Heart left ventricle (tissue), 16 donors: ENCODE measurements at regions not wholly inside any gene's neighbourhood (a gene's known extent, or its start where the extent isn't known, plus 50 kb on each side); places are given as distances from the start of the nearest gene placed in this dataset.
"Not testable (repeated sequence)": the region's sequence is repeated elsewhere in the genome, so short reads cannot be mapped to it uniquely, and the experiment has no call there.

Experiments
- ATAC-seq, 4 donors: fragments of 200-7000 bp; cut with Tn5 transposase; one replicate each; pipeline ENCODE4 v1.9.1; 2020 to 2022; ENCODE audit warnings: moderate library complexity in 4 of 4, mild to moderate bottlenecking in 3 of 4, moderate number of reproducible peaks in 1 of 4
- DNase-seq, 5 donors: peaks; one replicate each; pipeline ENCODE4 v3.0.0-alpha.2; 2020
- H3K27ac ChIP-seq, 12 donors: fragments of 200-600 bp; sonication (generic) in 4 of 12; one replicate each; pipeline versions ENCODE4 v1.5.0 to v1.8.0; 2016 to 2022; ENCODE audit warnings: mild to moderate bottlenecking in 2 of 12
- H3K27me3 ChIP-seq, 9 donors: fragments of 200-600 bp; sonication (generic) in 2 of 9; one replicate each; pipeline versions ENCODE4 v1.5.1 to v1.8.0; 2016 to 2022; ENCODE audit warnings: mild to moderate bottlenecking in 3 of 9
- H3K36me3 ChIP-seq, 9 donors: fragments of 200-600 bp; sonication (generic) in 2 of 9; one replicate each; pipeline versions ENCODE4 v1.5.0 to v1.8.0; 2018 to 2022; ENCODE audit warnings: mild to moderate bottlenecking in 2 of 9
- H3K4me1 ChIP-seq, 12 donors: fragments of 200-600 bp; sonication (generic) in 4 of 12; one replicate each; pipeline versions ENCODE4 v1.5.0 to v1.8.0; 2016 to 2022; ENCODE audit warnings: mild to moderate bottlenecking in 3 of 12
- H3K4me3 ChIP-seq, 12 donors: fragments of 200-600 bp; sonication (generic) in 4 of 12; one replicate each; pipeline versions ENCODE4 v1.5.0 to v1.8.0; 2017 to 2022; ENCODE audit warnings: mild to moderate bottlenecking in 9 of 12, moderate library complexity in 4 of 12
- H3K9me3 ChIP-seq, 12 donors: fragments of 200-600 bp; sonication (generic) in 4 of 12; one replicate each; pipeline versions ENCODE4 v1.5.0 to v1.8.0; 2016 to 2022; ENCODE audit warnings: mild to moderate bottlenecking in 1 of 12
- CTCF ChIP-seq, 12 donors: fragments of 200-600 bp; sonication (generic) in 4 of 12; IDR thresholded peaks; one replicate each; pipeline versions ENCODE4 v1.5.0 to v1.8.0; 2018 to 2022; ENCODE audit warnings: antibody characterized with exemption in 12 of 12, mild to moderate bottlenecking in 5 of 12
- POLR2A ChIP-seq, 2 donors: fragments of 450-650 bp; IDR thresholded peaks; one replicate each; pipeline ENCODE4 v1.6.1; 2017; ENCODE audit warnings: antibody characterized with exemption in 2 of 2, mild to moderate bottlenecking in 2 of 2, moderate library complexity in 2 of 2
- WGBS, 4 donors: extraction: QIAGEN DNeasy Blood & Tissue Kit in 2 of 4; methylation state at CpG; one replicate each; pipeline versions ENCODE4 v1.1.5 to v1.1.7; 2013 to 2018; 5-methylcytosine and 5-hydroxymethylcytosine counted together
- intact Hi-C, 10 donors: fragments of 100-400 bp; cut with DNase I; formaldehyde crosslinking; loops; one replicate each; pipeline versions ENCODE4 v1.11.1 to v1.14.2; 2022
- donor health status: ischemic (EF 13 %, LVEDD 7.1; RV severe dilation, severe dysfunction).
- donor health status: healthy with polysubstance abuse.
- donor health status: DM: no; HTN: yes; CAD: no.
- donor health status: DM: no; HTN: no; CAD: no.
- donor health status: ischemic (EF 25% LVEDD 6.9; RV normal size, moderate dysfunction).
- donor health status: ischemic (EF 25% LVEDD 5.7; RV mildly dilated, moderate dysfunction).
- donor health status: healthy.
- donor health status: DM: yes; HTN: yes; CAD: no.
- donor health status: ischemic (EF 35%, LVEDD 5.7; RV mildly dilated, moderate dysfunction).
- donor health status: nonischemic (EF 11% LVEDD 7.7; RV severe dilation, severe dysfunction).
- donor health status: DM: yes; HTN: yes; CAD: no.
- donor health status: PGD.
- donor health status: ischemic (EF 29% LVEDD 5.4; RV normal size, mild dysfunction).
- donor health status: nonischemic (EF 23%, LVEDD 6.1; RV moderate dilation, normal function).

DNA sequence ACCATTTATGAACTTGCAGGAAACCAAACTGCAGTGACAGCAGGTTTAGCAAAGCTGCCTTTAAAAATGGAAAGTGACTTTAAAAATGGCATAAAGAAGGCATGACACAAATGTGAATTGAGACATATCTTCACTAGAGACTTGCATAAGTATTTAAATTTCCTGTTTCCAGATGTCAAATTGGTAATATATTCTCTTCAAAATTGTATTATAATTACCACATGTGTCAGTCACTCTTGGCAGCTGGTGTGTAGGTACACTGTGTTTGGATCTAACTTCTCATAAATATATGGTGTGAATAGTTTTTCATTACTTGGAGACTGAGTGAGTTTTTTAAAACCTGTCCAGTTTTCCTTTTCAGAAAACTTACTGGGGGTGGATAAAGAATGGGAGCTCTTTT, 636.2 kb upstream of the SGO1 start:
- Histone ChIP-seq H3K4me1 (no peaks in the 10 kb centered on the region), H3K36me3 (no peaks in the 10 kb centered on the region), H3K27me3 (no peaks in the 10 kb centered on the region), H3K4me3 (no peak overlapping the region), H3K9me3 (peaks cover 0 to 22% (median 0%) of the 10 kb centered on the region in 12 donors), H3K27ac (no peak overlapping the region)
- DNase-seq: no peak
- intact Hi-C loops: no loop called here
- TF ChIP-seq CTCF (IDR thresholded peaks at IDR 0.05): no peak
- no peak for TF ChIP-seq POLR2A (IDR thresholded peaks at IDR 0.05)
- ATAC-seq: no peak

GRCh38 chr3:20820872-20821271, 634.9 kb upstream of the SGO1 start:
- DNase-seq, H3K27ac ChIP-seq, ATAC-seq, intact Hi-C loops, H3K36me3 ChIP-seq, H3K27me3 ChIP-seq, H3K4me3 ChIP-seq, H3K4me1 ChIP-seq: not testable (repeated sequence)
- H3K9me3 ChIP-seq: peaks cover 0 to 22% (median 0%) of the 10 kb centered on the region in 12 donors
- 87 to 93% (median 92%) methylated on average over 7 to 9 of the region's 9 CpGs for WGBS, 4 donors

DNA sequence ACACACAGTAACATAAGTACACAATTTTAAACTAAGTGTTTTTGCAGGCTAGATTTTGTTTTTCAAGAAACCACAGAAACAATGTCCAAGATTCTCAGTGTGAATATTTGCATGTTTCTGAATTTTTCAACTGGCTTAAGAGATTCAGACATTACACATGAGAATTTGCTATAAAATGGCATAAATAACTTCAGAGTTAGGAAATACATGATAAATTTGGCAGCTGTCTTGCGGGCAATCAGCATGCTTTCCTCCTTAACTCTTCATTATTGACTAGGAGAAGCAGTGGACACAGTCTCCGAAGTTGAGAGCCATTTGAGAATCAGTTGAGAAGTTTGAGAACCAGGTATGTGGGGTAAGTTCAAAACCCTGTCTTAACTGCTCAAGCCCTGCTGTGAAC, 625.6 kb upstream of the SGO1 start:
- intact Hi-C loops: no loop called here
- no peak for ATAC-seq
- H3K36me3 ChIP-seq: no peaks in the 10 kb centered on the region
- no peak for DNase-seq
- TF ChIP-seq CTCF (IDR thresholded peaks at IDR 0.05): no peak
- no peak for TF ChIP-seq POLR2A (IDR thresholded peaks at IDR 0.05)
- 73 to 76% (median 74%) methylated on average over 2 of the region's 2 CpGs for WGBS, 4 donors
- H3K4me1 ChIP-seq: no peaks in the 10 kb centered on the region
- no peaks in the 10 kb centered on the region for H3K27me3 ChIP-seq
- no peak overlapping the region for H3K27ac ChIP-seq
- no peak overlapping the region for H3K4me3 ChIP-seq
- H3K9me3 ChIP-seq: peaks cover 0 to 10% (median 0%) of the 10 kb centered on the region in 12 donors

- Histone ChIP-seq H3K27ac (no peak overlapping the region), H3K27me3 (no peaks in the 10 kb centered on the region), H3K36me3 (no peaks in the 10 kb centered on the region), H3K9me3 (peaks cover 0 to 10% (median 0%) of the 10 kb centered on the region in 12 donors), H3K4me1 (no peaks in the 10 kb centered on the region), H3K4me3 (no peak overlapping the region)
- 68 to 86% (median 82%) methylated on average over 2 of the region's 2 CpGs for WGBS, 4 donors
- TF ChIP-seq POLR2A (IDR thresholded peaks at IDR 0.05): no peak
- no peak for TF ChIP-seq CTCF (IDR thresholded peaks at IDR 0.05)
- intact Hi-C loops: no loop called here
- ATAC-seq (no peak), DNase-seq (no peak)
Measured at GRCh38 chr3:20811006-20811405, 625.0 kb upstream of the SGO1 start.

DNA sequence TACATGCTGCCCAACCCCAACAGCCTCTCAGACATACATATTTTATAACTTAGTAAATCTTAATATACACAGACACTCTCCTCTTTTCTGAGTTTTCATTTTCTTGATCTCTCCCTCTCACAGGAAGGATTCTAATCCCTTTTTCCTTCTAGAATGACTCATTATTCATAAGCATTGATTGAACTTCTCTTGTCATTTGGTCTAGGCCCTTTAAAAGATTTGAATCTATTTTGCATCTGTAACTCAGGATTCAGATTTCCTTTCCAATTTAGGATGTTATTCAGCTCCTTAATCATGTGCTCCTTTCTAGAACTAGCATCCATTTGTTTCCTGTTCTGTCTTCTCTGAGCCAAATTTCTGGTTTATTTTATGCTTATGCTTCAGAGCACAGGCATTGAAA, 624.5 kb upstream of the SGO1 start:
- Histone ChIP-seq H3K4me3 (no peak overlapping the region), H3K4me1 (no peaks in the 10 kb centered on the region), H3K27me3 (no peaks in the 10 kb centered on the region), H3K27ac (no peak overlapping the region), H3K9me3 (peaks cover 0 to 10% (median 0%) of the 10 kb centered on the region in 12 donors), H3K36me3 (no peaks in the 10 kb centered on the region)
- intact Hi-C loops: no loop called here
- TF ChIP-seq CTCF (IDR thresholded peaks at IDR 0.05): no peak
- no peak for TF ChIP-seq POLR2A (IDR thresholded peaks at IDR 0.05)
- no peak for ATAC-seq
- DNase-seq: no peak
